ENCODE measurements at regions not wholly inside any gene's neighbourhood (a gene's known extent, or its start where the extent isn't known, plus 50 kb on each side); places are given as distances from the start of the nearest gene placed in this dataset.

- WGBS (ENCODE audit: extremely low coverage, insufficient coverage, insufficient read length), result no CpG with 5 or more reads among the region's 14 CpGs
- no peaks in the 10 kb centered on the region for H3K4me1 ChIP-seq (ENCODE audit: control insufficient read depth in 1 of 2, insufficient read depth in 2 of 2, low read length in 2 of 2)
- no peak overlapping the region for H3K4me3 ChIP-seq (ENCODE audit: low read depth, low read length)
- H3K4ac ChIP-seq (ENCODE audit: low read depth, low read length), result no peak overlapping the region
- H3K27me3 ChIP-seq (ENCODE audit: insufficient read depth, low read length), result peaks cover 13% of the 10 kb centered on the region
- H3K9me3 ChIP-seq (ENCODE audit: insufficient read depth, low read depth, low read length), result peaks cover 5% of the 10 kb centered on the region
- H3K36me3 ChIP-seq (ENCODE audit: control insufficient read depth in 1 of 2, insufficient read depth in 2 of 2, low read length in 2 of 2), result no peaks in the 10 kb centered on the region
- no peak overlapping the region for H3K23ac ChIP-seq (ENCODE audit: low read length)
- DNase-seq, result no peak
- H3K79me1 ChIP-seq (ENCODE audit: low read length), result no peaks in the 10 kb centered on the region
- no peak overlapping the region for H3K18ac ChIP-seq (ENCODE audit: low read length)
- H2AK5ac ChIP-seq (ENCODE audit: low read length), result no peak overlapping the region
- no peak overlapping the region for H4K8ac ChIP-seq (ENCODE audit: low read depth, low read length)
- no peak overlapping the region for H2BK12ac ChIP-seq (ENCODE audit: low read length)
- H3K79me2 ChIP-seq (ENCODE audit: control insufficient read depth, insufficient read depth, low read length, poor library complexity), result no peaks in the 10 kb centered on the region
- H4K91ac ChIP-seq (ENCODE audit: low read depth, low read length), result no peak overlapping the region
- H2BK5ac ChIP-seq (ENCODE audit: low read depth, low read length, poor library complexity), result no peak overlapping the region
- H3K14ac ChIP-seq (ENCODE audit: low read length), result no peak overlapping the region
- no peak overlapping the region for H2BK120ac ChIP-seq (ENCODE audit: insufficient read depth, low read length, poor library complexity)
- no peak overlapping the region for H2AFZ ChIP-seq (ENCODE audit: insufficient read depth, low read length, poor library complexity)
- no peak overlapping the region for H3K27ac ChIP-seq (ENCODE audit: low read depth, low read length)
- H3K4me2 ChIP-seq (ENCODE audit: low read length), result no peak overlapping the region
- no peak overlapping the region for H3K9ac ChIP-seq (ENCODE audit: low read length)
- H4K12ac ChIP-seq (ENCODE audit: low read depth, low read length), result no peak overlapping the region
Measured at GRCh38 chr22:46049726-46050450, 72.9 kb upstream of the WNT7B start.

GRCh38 chr22:46050451-46050845, 73.5 kb upstream of the WNT7B start:
- no peak overlapping the region for H3K4me3 ChIP-seq (ENCODE audit: low read depth, low read length)
- DNase-seq, result no peak
- H4K12ac ChIP-seq (ENCODE audit: low read depth, low read length), result no peak overlapping the region
- H3K79me1 ChIP-seq (ENCODE audit: low read length), result no peaks in the 10 kb centered on the region
- no peak overlapping the region for H3K18ac ChIP-seq (ENCODE audit: low read length)
- H4K91ac ChIP-seq (ENCODE audit: low read depth, low read length), result no peak overlapping the region
- H3K4me2 ChIP-seq (ENCODE audit: low read length), result no peak overlapping the region
- H3K4ac ChIP-seq (ENCODE audit: low read depth, low read length), result no peak overlapping the region
- H3K4me1 ChIP-seq (ENCODE audit: control insufficient read depth in 1 of 2, insufficient read depth in 2 of 2, low read length in 2 of 2), result no peaks in the 10 kb centered on the region
- H3K14ac ChIP-seq (ENCODE audit: low read length), result no peak overlapping the region
- no peak overlapping the region for H3K23ac ChIP-seq (ENCODE audit: low read length)
- H2BK5ac ChIP-seq (ENCODE audit: low read depth, low read length, poor library complexity), result no peak overlapping the region
- H3K9me3 ChIP-seq (ENCODE audit: insufficient read depth, low read depth, low read length), result peaks cover under 1% of the 10 kb centered on the region
- H2AK5ac ChIP-seq (ENCODE audit: low read length), result no peak overlapping the region
- no peak overlapping the region for H2BK12ac ChIP-seq (ENCODE audit: low read length)
- no peak overlapping the region for H3K27ac ChIP-seq (ENCODE audit: low read depth, low read length)
- H3K27me3 ChIP-seq (ENCODE audit: insufficient read depth, low read length), result peaks cover 7% of the 10 kb centered on the region
- H3K79me2 ChIP-seq (ENCODE audit: control insufficient read depth, insufficient read depth, low read length, poor library complexity), result no peaks in the 10 kb centered on the region
- H2AFZ ChIP-seq (ENCODE audit: insufficient read depth, low read length, poor library complexity), result no peak overlapping the region
- H4K8ac ChIP-seq (ENCODE audit: low read depth, low read length), result no peak overlapping the region
- no peak overlapping the region for H3K9ac ChIP-seq (ENCODE audit: low read length)
- no peaks in the 10 kb centered on the region for H3K36me3 ChIP-seq (ENCODE audit: control insufficient read depth in 1 of 2, insufficient read depth in 2 of 2, low read length in 2 of 2)
- no peak overlapping the region for H2BK120ac ChIP-seq (ENCODE audit: insufficient read depth, low read length, poor library complexity)
- WGBS (ENCODE audit: extremely low coverage, insufficient coverage, insufficient read length), result no CpG with 5 or more reads among the region's 7 CpGs

GRCh38 chr22:46050916-46051614, 74.1 kb upstream of the WNT7B start:
- Histone ChIP-seq H4K91ac (ENCODE audit: low read depth, low read length) (no peak overlapping the region), H3K23ac (ENCODE audit: low read length) (no peak overlapping the region), H3K4me2 (ENCODE audit: low read length) (no peak overlapping the region), H4K8ac (ENCODE audit: low read depth, low read length) (no peak overlapping the region), H3K27ac (ENCODE audit: low read depth, low read length) (no peak overlapping the region), H3K9me3 (ENCODE audit: insufficient read depth, low read depth, low read length) (no peaks in the 10 kb centered on the region), H3K4me1 (ENCODE audit: control insufficient read depth in 1 of 2, insufficient read depth in 2 of 2, low read length in 2 of 2) (no peaks in the 10 kb centered on the region), H2BK120ac (ENCODE audit: insufficient read depth, low read length, poor library complexity) (no peak overlapping the region), H3K79me1 (ENCODE audit: low read length) (no peaks in the 10 kb centered on the region), H3K4ac (ENCODE audit: low read depth, low read length) (no peak overlapping the region), H2AK5ac (ENCODE audit: low read length) (no peak overlapping the region), H3K18ac (ENCODE audit: low read length) (no peak overlapping the region), H3K36me3 (ENCODE audit: control insufficient read depth in 1 of 2, insufficient read depth in 2 of 2, low read length in 2 of 2) (no peaks in the 10 kb centered on the region), H2BK12ac (ENCODE audit: low read length) (no peak overlapping the region), H3K9ac (ENCODE audit: low read length) (no peak overlapping the region), H4K12ac (ENCODE audit: low read depth, low read length) (no peak overlapping the region), H3K4me3 (ENCODE audit: low read depth, low read length) (no peak overlapping the region), H2AFZ (ENCODE audit: insufficient read depth, low read length, poor library complexity) (no peak overlapping the region), H3K14ac (ENCODE audit: low read length) (no peak overlapping the region), H3K79me2 (ENCODE audit: control insufficient read depth, insufficient read depth, low read length, poor library complexity) (no peaks in the 10 kb centered on the region), H2BK5ac (ENCODE audit: low read depth, low read length, poor library complexity) (no peak overlapping the region), H3K27me3 (ENCODE audit: insufficient read depth, low read length) (peaks cover 1% of the 10 kb centered on the region)
- WGBS (ENCODE audit: extremely low coverage, insufficient coverage, insufficient read length), result no CpG with 5 or more reads among the region's 11 CpGs
- DNase-seq, result no peak

GRCh38 chr22:46051646-46052045, 74.7 kb upstream of the WNT7B start:
- DNase-seq, result no peak
- H3K4me2 ChIP-seq (ENCODE audit: low read length), result no peak overlapping the region
- H3K27ac ChIP-seq (ENCODE audit: low read depth, low read length), result no peak overlapping the region
- no peak overlapping the region for H3K23ac ChIP-seq (ENCODE audit: low read length)
- no peak overlapping the region for H3K4me3 ChIP-seq (ENCODE audit: low read depth, low read length)
- no peaks in the 10 kb centered on the region for H3K36me3 ChIP-seq (ENCODE audit: control insufficient read depth in 1 of 2, insufficient read depth in 2 of 2, low read length in 2 of 2)
- no peak overlapping the region for H3K9ac ChIP-seq (ENCODE audit: low read length)
- H2BK120ac ChIP-seq (ENCODE audit: insufficient read depth, low read length, poor library complexity), result no peak overlapping the region
- no peak overlapping the region for H3K18ac ChIP-seq (ENCODE audit: low read length)
- no peak overlapping the region for H2BK12ac ChIP-seq (ENCODE audit: low read length)
- no peak overlapping the region for H2AK5ac ChIP-seq (ENCODE audit: low read length)
- H3K79me2 ChIP-seq (ENCODE audit: control insufficient read depth, insufficient read depth, low read length, poor library complexity), result no peaks in the 10 kb centered on the region
- no peak overlapping the region for H2AFZ ChIP-seq (ENCODE audit: insufficient read depth, low read length, poor library complexity)
- no peak overlapping the region for H2BK5ac ChIP-seq (ENCODE audit: low read depth, low read length, poor library complexity)
- no peak overlapping the region for H4K8ac ChIP-seq (ENCODE audit: low read depth, low read length)
- H3K9me3 ChIP-seq (ENCODE audit: insufficient read depth, low read depth, low read length), result no peaks in the 10 kb centered on the region
- no peaks in the 10 kb centered on the region for H3K79me1 ChIP-seq (ENCODE audit: low read length)
- WGBS (ENCODE audit: extremely low coverage, insufficient coverage, insufficient read length), result no CpG with 5 or more reads among the region's 8 CpGs
- no peak overlapping the region for H4K12ac ChIP-seq (ENCODE audit: low read depth, low read length)
- H4K91ac ChIP-seq (ENCODE audit: low read depth, low read length), result no peak overlapping the region
- no peak overlapping the region for H3K4ac ChIP-seq (ENCODE audit: low read depth, low read length)
- H3K27me3 ChIP-seq (ENCODE audit: insufficient read depth, low read length), result no peaks in the 10 kb centered on the region
- H3K4me1 ChIP-seq (ENCODE audit: control insufficient read depth in 1 of 2, insufficient read depth in 2 of 2, low read length in 2 of 2), result no peaks in the 10 kb centered on the region
- no peak overlapping the region for H3K14ac ChIP-seq (ENCODE audit: low read length)

Data from trophoblast cell (in vitro differentiated cells and primary cell).